ENCODE measurements at regions not wholly inside any gene's neighbourhood (a gene's known extent, or its start where the extent isn't known, plus 50 kb on each side); places are given as distances from the start of the nearest gene placed in this dataset.

DNA sequence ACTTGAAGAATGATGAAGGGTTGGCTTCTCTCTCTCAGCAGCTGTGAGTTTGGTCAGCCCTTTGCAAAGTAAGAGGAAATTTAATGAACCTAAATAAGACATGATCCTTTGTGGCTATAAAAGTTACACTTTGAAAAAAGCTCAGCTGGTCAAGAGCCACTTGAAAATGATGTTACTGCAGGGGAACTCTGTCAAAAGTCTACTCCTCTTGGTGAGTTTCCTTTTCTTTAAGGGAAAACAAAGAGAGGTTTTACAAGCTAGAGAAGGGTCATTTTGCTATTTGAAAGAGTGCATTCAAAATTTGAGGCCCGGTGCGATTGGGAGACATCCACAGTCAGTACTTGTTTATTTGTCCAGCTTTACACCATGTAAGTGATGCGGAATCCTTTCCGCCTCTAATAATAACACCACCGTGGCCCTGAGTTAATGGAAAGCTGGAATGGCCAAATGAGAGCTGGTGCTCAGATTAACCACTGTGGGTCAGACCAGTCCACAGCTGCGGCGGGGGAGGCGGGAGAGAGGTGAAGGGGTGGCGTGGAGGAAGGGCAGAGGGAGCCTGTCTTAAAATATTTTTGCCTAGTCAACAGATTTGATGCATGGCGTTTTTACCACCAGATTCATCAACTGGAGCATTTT lies 404.0 kb downstream of the TLE4 start:
- no peaks in the 10 kb centered on the region for H3K79me2 ChIP-seq (ENCODE audit: control insufficient read depth, insufficient read depth, low read length)
- H3K36me3 ChIP-seq (ENCODE audit: control insufficient read depth, insufficient read depth, low read length): no peaks in the 10 kb centered on the region
- H2AFZ ChIP-seq (ENCODE audit: low read depth, low read length): no peak overlapping the region
- intact Hi-C loops (cut with micrococcal nuclease) (no loop called here), in situ Hi-C loops (cut with MboI) (no loop called here)
- 2% methylated on average over 6 of the region's 10 CpGs for WGBS (ENCODE audit: insufficient coverage, low coverage, missing lambda C conversion rate)
- no TSS peak for BruUV-seq (replicated peaks)
- no peaks in the 10 kb centered on the region for H3K9me3 ChIP-seq (replicated peaks; ENCODE audit: control insufficient read depth, insufficient read depth, low read depth, low read length)
- no peaks in the 10 kb centered on the region for H3K9me1 ChIP-seq (ENCODE audit: control insufficient read depth, insufficient read depth, low read length)
- no peaks in the 10 kb centered on the region for H4K20me1 ChIP-seq (replicated peaks; ENCODE audit: control insufficient read depth, insufficient read depth, low read length)
- H3K4me3 ChIP-seq: no peak overlapping the region
- no peaks in the 10 kb centered on the region for H3K27me3 ChIP-seq (ENCODE audit: control insufficient read depth in 2 of 2, insufficient read depth in 2 of 2, low read length in 2 of 2)
- ChIA-PET CTCF (ENCODE audit: low intra/inter-chr PET ratio) (no interaction called here), POLR2A (no interaction called here)
- no peak overlapping the region for H3K4me2 ChIP-seq (ENCODE audit: insufficient read depth, low read length)
- ATAC-seq: no peak
- no peak for FAIRE-seq
- no peak overlapping the region for H3K27ac ChIP-seq (ENCODE audit: extremely low read depth, low read depth, low read length)
- no peaks in the 10 kb centered on the region for H3K4me1 ChIP-seq (replicated peaks in 1 of 2; ENCODE audit: control insufficient read depth in 2 of 2, insufficient read depth in 2 of 2, low read length in 2 of 2)
- H3K9ac ChIP-seq (ENCODE audit: insufficient read depth in 1 of 2, low read depth in 2 of 2, low read length in 2 of 2): no peak overlapping the region
- TF ChIP-seq KLF13 (tag; IDR thresholded peaks at IDR 0.05; ENCODE audit: borderline replicate concordance, low read depth): no peak
- TF ChIP-seq CHD4 (IDR thresholded peaks at IDR 0.05; ENCODE audit: insufficient read depth, insufficient replicate concordance, low read depth, low read length, poor library complexity, severe bottlenecking): no peak
- no peak for TF ChIP-seq ZNF778 (CRISPR knock-in tag; IDR thresholded peaks at IDR 0.05)
- TF ChIP-seq NCOA4 (IDR thresholded peaks at IDR 0.05; ENCODE audit: partially characterized antibody): no peak
- no peak for TF ChIP-seq PRMT5 (CRISPR knock-in tag; IDR thresholded peaks at IDR 0.05)
- no peak for TF ChIP-seq PHB2 (IDR thresholded peaks at IDR 0.05; ENCODE audit: low read depth)
- TF ChIP-seq KLF6 (CRISPR knock-in tag; IDR thresholded peaks at IDR 0.05; ENCODE audit: borderline replicate concordance): no peak
- no peak for TF ChIP-seq HIVEP1 (CRISPR knock-in tag; IDR thresholded peaks at IDR 0.05)
- TF ChIP-seq, protein P1, sequence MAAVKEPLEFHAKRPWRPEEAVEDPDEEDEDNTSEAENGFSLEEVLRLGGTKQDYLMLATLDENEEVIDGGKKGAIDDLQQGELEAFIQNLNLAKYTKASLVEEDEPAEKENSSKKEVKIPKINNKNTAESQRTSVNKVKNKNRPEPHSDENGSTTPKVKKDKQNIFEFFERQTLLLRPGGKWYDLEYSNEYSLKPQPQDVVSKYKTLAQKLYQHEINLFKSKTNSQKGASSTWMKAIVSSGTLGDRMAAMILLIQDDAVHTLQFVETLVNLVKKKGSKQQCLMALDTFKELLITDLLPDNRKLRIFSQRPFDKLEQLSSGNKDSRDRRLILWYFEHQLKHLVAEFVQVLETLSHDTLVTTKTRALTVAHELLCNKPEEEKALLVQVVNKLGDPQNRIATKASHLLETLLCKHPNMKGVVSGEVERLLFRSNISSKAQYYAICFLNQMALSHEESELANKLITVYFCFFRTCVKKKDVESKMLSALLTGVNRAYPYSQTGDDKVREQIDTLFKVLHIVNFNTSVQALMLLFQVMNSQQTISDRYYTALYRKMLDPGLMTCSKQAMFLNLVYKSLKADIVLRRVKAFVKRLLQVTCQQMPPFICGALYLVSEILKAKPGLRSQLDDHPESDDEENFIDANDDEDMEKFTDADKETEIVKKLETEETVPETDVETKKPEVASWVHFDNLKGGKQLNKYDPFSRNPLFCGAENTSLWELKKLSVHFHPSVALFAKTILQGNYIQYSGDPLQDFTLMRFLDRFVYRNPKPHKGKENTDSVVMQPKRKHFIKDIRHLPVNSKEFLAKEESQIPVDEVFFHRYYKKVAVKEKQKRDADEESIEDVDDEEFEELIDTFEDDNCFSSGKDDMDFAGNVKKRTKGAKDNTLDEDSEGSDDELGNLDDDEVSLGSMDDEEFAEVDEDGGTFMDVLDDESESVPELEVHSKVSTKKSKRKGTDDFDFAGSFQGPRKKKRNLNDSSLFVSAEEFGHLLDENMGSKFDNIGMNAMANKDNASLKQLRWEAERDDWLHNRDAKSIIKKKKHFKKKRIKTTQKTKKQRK (IDR thresholded peaks at IDR 0.05; ENCODE audit: borderline replicate concordance, low read depth, low read length): no peak
- TF ChIP-seq STAT5A (IDR thresholded peaks at IDR 0.05; ENCODE audit: borderline replicate concordance, low read length): no peak
- no peak for TF ChIP-seq DPF2 (IDR thresholded peaks at IDR 0.05)
- no peak for TF ChIP-seq COPS2 (conservative IDR thresholded peaks at IDR 0.05)
- no peak for TF ChIP-seq FOXP1 (CRISPR knock-in tag; IDR thresholded peaks at IDR 0.05)
- DNase-seq (ENCODE audit: extremely low read depth in 1 of 4, low spot score in 3 of 4): no peak
